ENCODE measurements at regions not wholly inside any gene's neighbourhood (a gene's known extent, or its start where the extent isn't known, plus 50 kb on each side); places are given as distances from the start of the nearest gene placed in this dataset.

- no peaks in the 10 kb centered on the region for H3K27me3 ChIP-seq (ENCODE audit: control insufficient read depth, low read length)
Observed at GRCh38 chr15:94760348-94760747, 529.0 kb downstream of the MCTP2 start.

GRCh38 chr15:94761574-94761973 is 530.2 kb downstream of the MCTP2 start:
- no peak overlapping the region for H3K27ac ChIP-seq (ENCODE audit: low read depth, low read length)
- no peak overlapping the region for H3K4me2 ChIP-seq (ENCODE audit: low read length)
- H3K79me2 ChIP-seq (ENCODE audit: control insufficient read depth, low read length), result no peaks in the 10 kb centered on the region
- TF ChIP-seq EZH2phosphoT487 (IDR thresholded peaks at IDR 0.05; ENCODE audit: borderline replicate concordance, low read length) (no peak), CTCF (IDR thresholded peaks at IDR 0.05; ENCODE audit: low read depth, low read length, poor library complexity, severe bottlenecking) (no peak)
- no peaks in the 10 kb centered on the region for H3K27me3 ChIP-seq (ENCODE audit: control insufficient read depth, low read length)
- no peaks in the 10 kb centered on the region for H3K9me3 ChIP-seq (ENCODE audit: control insufficient read depth, insufficient read depth, low read length)
- H3K9me2 ChIP-seq (replicated peaks; ENCODE audit: control insufficient read depth, low read length), result no peaks in the 10 kb centered on the region
- no peaks in the 10 kb centered on the region for H3K4me1 ChIP-seq (ENCODE audit: control insufficient read depth, low read length)
- no peaks in the 10 kb centered on the region for H4K20me1 ChIP-seq (ENCODE audit: control insufficient read depth, insufficient read depth, low read depth, low read length)
- H3K4me3 ChIP-seq (ENCODE audit: low read length), result no peak overlapping the region
- no peaks in the 10 kb centered on the region for H3K36me3 ChIP-seq (ENCODE audit: control insufficient read depth, low read length)
- H3F3A ChIP-seq (ENCODE audit: control insufficient read depth, insufficient read depth), result no peaks in the 10 kb centered on the region

More at GRCh38 chr15:94760348-94760747, 529.0 kb downstream of the MCTP2 start:
- H3K4me2 ChIP-seq (ENCODE audit: low read length), result no peak overlapping the region
- H3K36me3 ChIP-seq (ENCODE audit: control insufficient read depth, low read length), result no peaks in the 10 kb centered on the region
- no peak overlapping the region for H3K4me3 ChIP-seq (ENCODE audit: low read length)
- no peak overlapping the region for H3K27ac ChIP-seq (ENCODE audit: low read depth, low read length)
- H3K4me1 ChIP-seq (ENCODE audit: control insufficient read depth, low read length), result no peaks in the 10 kb centered on the region
- no peaks in the 10 kb centered on the region for H3F3A ChIP-seq (ENCODE audit: control insufficient read depth, insufficient read depth)
- no peaks in the 10 kb centered on the region for H3K9me3 ChIP-seq (ENCODE audit: control insufficient read depth, insufficient read depth, low read length)
- H3K79me2 ChIP-seq (ENCODE audit: control insufficient read depth, low read length), result no peaks in the 10 kb centered on the region
- no peaks in the 10 kb centered on the region for H3K9me2 ChIP-seq (replicated peaks; ENCODE audit: control insufficient read depth, low read length)
- H4K20me1 ChIP-seq (ENCODE audit: control insufficient read depth, insufficient read depth, low read depth, low read length), result no peaks in the 10 kb centered on the region
- no peak for TF ChIP-seq CTCF (IDR thresholded peaks at IDR 0.05; ENCODE audit: low read depth, low read length, poor library complexity, severe bottlenecking)
- no peak for TF ChIP-seq EZH2phosphoT487 (IDR thresholded peaks at IDR 0.05; ENCODE audit: borderline replicate concordance, low read length)

- TF ChIP-seq CTCF (IDR thresholded peaks at IDR 0.05; ENCODE audit: low read depth, low read length, poor library complexity, severe bottlenecking) (no peak), EZH2phosphoT487 (IDR thresholded peaks at IDR 0.05; ENCODE audit: borderline replicate concordance, low read length) (no peak)
- Histone ChIP-seq H3K36me3 (ENCODE audit: control insufficient read depth, low read length) (no peaks in the 10 kb centered on the region), H3K9me3 (ENCODE audit: control insufficient read depth, insufficient read depth, low read length) (no peaks in the 10 kb centered on the region), H3K79me2 (ENCODE audit: control insufficient read depth, low read length) (no peaks in the 10 kb centered on the region), H3K4me2 (ENCODE audit: low read length) (no peak overlapping the region), H3K9me2 (replicated peaks; ENCODE audit: control insufficient read depth, low read length) (no peaks in the 10 kb centered on the region), H3K4me1 (ENCODE audit: control insufficient read depth, low read length) (no peaks in the 10 kb centered on the region), H3K27me3 (ENCODE audit: control insufficient read depth, low read length) (no peaks in the 10 kb centered on the region), H3K4me3 (ENCODE audit: low read length) (no peak overlapping the region), H4K20me1 (ENCODE audit: control insufficient read depth, insufficient read depth, low read depth, low read length) (no peaks in the 10 kb centered on the region), H3K27ac (ENCODE audit: low read depth, low read length) (no peak overlapping the region), H3F3A (ENCODE audit: control insufficient read depth, insufficient read depth) (no peaks in the 10 kb centered on the region)
Observed at GRCh38 chr15:94769089-94769488, 537.7 kb downstream of the MCTP2 start.

- TF ChIP-seq CTCF (IDR thresholded peaks at IDR 0.05; ENCODE audit: low read depth, low read length, poor library complexity, severe bottlenecking), result no peak
- Histone ChIP-seq H3K4me2 (ENCODE audit: low read length) (no peak overlapping the region), H3K27ac (ENCODE audit: low read depth, low read length) (no peak overlapping the region), H3K79me2 (ENCODE audit: control insufficient read depth, low read length) (no peaks in the 10 kb centered on the region), H3K36me3 (ENCODE audit: control insufficient read depth, low read length) (no peaks in the 10 kb centered on the region), H4K20me1 (ENCODE audit: control insufficient read depth, insufficient read depth, low read depth, low read length) (no peaks in the 10 kb centered on the region), H3K4me1 (ENCODE audit: control insufficient read depth, low read length) (no peaks in the 10 kb centered on the region), H3F3A (ENCODE audit: control insufficient read depth, insufficient read depth) (no peaks in the 10 kb centered on the region), H3K4me3 (ENCODE audit: low read length) (no peak overlapping the region), H3K9me2 (replicated peaks; ENCODE audit: control insufficient read depth, low read length) (no peaks in the 10 kb centered on the region), H3K27me3 (ENCODE audit: control insufficient read depth, low read length) (no peaks in the 10 kb centered on the region), H3K9me3 (ENCODE audit: control insufficient read depth, insufficient read depth, low read length) (no peaks in the 10 kb centered on the region)
Observed at GRCh38 chr15:94770199-94770598, 538.8 kb downstream of the MCTP2 start.

All from DOHH2 (cell line).